Loucy (cell line): ENCODE measurements at regions not wholly inside any gene's neighbourhood (a gene's known extent, or its start where the extent isn't known, plus 50 kb on each side); places are given as distances from the start of the nearest gene placed in this dataset.

Experiments
- H2AFZ ChIP-seq: fragments of 200-600 bp; sonication (generic); 2 replicates; pipeline ENCODE4 v1.6.0; 2016; ENCODE audit warnings: antibody characterized with exemption, mild to moderate bottlenecking, low read length, moderate library complexity
- H3F3A ChIP-seq: fragments of 200-600 bp; 2 replicates; pipeline ENCODE4 v1.6.0; 2016; ENCODE audit warnings: antibody characterized with exemption, low read depth, mild to moderate bottlenecking
- H3K27me3 ChIP-seq: fragments of 200-600 bp; sonication (generic); 2 replicates; pipeline ENCODE4 v1.6.1; 2014; ENCODE audit warnings: low read length, mild to moderate bottlenecking; ENCODE audit not compliant: insufficient read depth, poor library complexity, severe bottlenecking
- H3K36me3 ChIP-seq: fragments of 200-600 bp; sonication (generic); 2 replicates; pipeline ENCODE4 v1.6.1; 2016; ENCODE audit warnings: low read length; ENCODE audit not compliant: insufficient read depth
- H3K4me1 ChIP-seq: fragments of 200-600 bp; sonication (generic); 2 replicates; pipeline ENCODE4 v1.5.1; 2014; ENCODE audit warnings: low read length, mild to moderate bottlenecking; ENCODE audit not compliant: insufficient read depth, poor library complexity, severe bottlenecking
- H3K4me2 ChIP-seq: fragments of 200-600 bp; sonication (generic); 2 replicates; pipeline ENCODE4 v1.6.0; 2014; ENCODE audit warnings: antibody characterized with exemption, low read length, low read depth, mild to moderate bottlenecking; ENCODE audit not compliant: poor library complexity, severe bottlenecking
- H3K4me3 ChIP-seq: fragments of 200-600 bp; sonication (generic); 2 replicates; pipeline ENCODE4 v1.5.1; 2014; ENCODE audit warnings: low read length, mild to moderate bottlenecking, mixed read lengths; ENCODE audit not compliant: poor library complexity, severe bottlenecking
- H3K79me2 ChIP-seq: fragments of 200-600 bp; sonication (generic); 2 replicates; pipeline ENCODE4 v1.6.1; 2014; ENCODE audit warnings: low read length; ENCODE audit not compliant: insufficient read depth
- H3K9ac ChIP-seq: fragments of 200-600 bp; sonication (generic); 2 replicates; pipeline ENCODE4 v1.6.0; 2014; ENCODE audit warnings: mild to moderate bottlenecking, low read depth, low read length, moderate library complexity; ENCODE audit not compliant: poor library complexity, severe bottlenecking
- H3K9me2 ChIP-seq: fragments of 200-600 bp; sonication (generic); replicated peaks from 2 replicates; pipeline ENCODE4 v1.6.1; 2016; ENCODE audit warnings: low read depth, low read length, mixed read lengths
- H3K9me3 ChIP-seq: fragments of 200-600 bp; sonication (generic); 2 replicates; pipeline ENCODE4 v1.6.1; 2014; ENCODE audit warnings: mild to moderate bottlenecking, antibody characterized with exemption, low read length, low read depth; ENCODE audit not compliant: insufficient read depth
- H4K20me1 ChIP-seq: fragments of 200-600 bp; sonication (generic); 2 replicates; pipeline ENCODE4 v1.6.0; 2014; ENCODE audit warnings: antibody characterized with exemption, low read length, mild to moderate bottlenecking; ENCODE audit not compliant: insufficient read depth, poor library complexity, severe bottlenecking
- EZH2phosphoT487 ChIP-seq: fragments of 200-600 bp; IDR thresholded peaks from 2 replicates; pipeline ENCODE4 v1.6.1; 2018; ENCODE audit warnings: antibody characterized with exemption, mild to moderate bottlenecking, moderate library complexity, borderline replicate concordance
- TF ChIP-seq, protein P1 (sequence below): fragments of 200-600 bp; sonication (generic); conservative IDR thresholded peaks from 2 replicates; pipeline ENCODE4 v1.5.1; 2014; ENCODE audit warnings: mild to moderate bottlenecking, antibody characterized with exemption, low read length

DNA sequence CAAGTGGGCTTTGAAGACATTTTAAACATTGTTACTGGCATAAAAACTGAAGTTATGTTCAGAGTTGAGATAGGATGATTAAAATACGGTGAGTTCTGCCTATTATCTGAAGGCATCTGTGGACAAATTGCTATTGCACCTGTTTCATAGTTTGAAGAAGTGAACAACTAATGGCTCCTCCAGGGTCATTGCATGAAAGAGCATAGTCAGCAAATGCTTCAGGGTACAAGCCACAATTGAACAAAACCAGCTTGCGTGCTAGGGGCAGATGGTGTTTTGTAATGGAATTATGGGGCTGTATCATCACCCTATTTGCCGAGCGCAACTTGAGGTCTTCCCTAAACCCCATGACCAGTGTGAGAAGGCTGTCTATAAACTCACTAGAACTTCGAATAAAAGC lies 369.1 kb downstream of the MTRR start:
- Histone ChIP-seq H3K9ac (no peak overlapping the region), H3K4me3 (no peak overlapping the region), H3K9me2 (no peaks in the 10 kb centered on the region), H4K20me1 (no peaks in the 10 kb centered on the region), H3K27me3 (no peaks in the 10 kb centered on the region), H2AFZ (no peak overlapping the region), H3K36me3 (no peaks in the 10 kb centered on the region), H3K79me2 (no peaks in the 10 kb centered on the region), H3K4me1 (no peaks in the 10 kb centered on the region), H3K4me2 (no peak overlapping the region), H3K9me3 (0 out of 2 replicates have a peak, but pooled peaks cover 2% of the 10 kb centered on the region), H3F3A (no peaks in the 10 kb centered on the region)
- TF ChIP-seq, protein P1, sequence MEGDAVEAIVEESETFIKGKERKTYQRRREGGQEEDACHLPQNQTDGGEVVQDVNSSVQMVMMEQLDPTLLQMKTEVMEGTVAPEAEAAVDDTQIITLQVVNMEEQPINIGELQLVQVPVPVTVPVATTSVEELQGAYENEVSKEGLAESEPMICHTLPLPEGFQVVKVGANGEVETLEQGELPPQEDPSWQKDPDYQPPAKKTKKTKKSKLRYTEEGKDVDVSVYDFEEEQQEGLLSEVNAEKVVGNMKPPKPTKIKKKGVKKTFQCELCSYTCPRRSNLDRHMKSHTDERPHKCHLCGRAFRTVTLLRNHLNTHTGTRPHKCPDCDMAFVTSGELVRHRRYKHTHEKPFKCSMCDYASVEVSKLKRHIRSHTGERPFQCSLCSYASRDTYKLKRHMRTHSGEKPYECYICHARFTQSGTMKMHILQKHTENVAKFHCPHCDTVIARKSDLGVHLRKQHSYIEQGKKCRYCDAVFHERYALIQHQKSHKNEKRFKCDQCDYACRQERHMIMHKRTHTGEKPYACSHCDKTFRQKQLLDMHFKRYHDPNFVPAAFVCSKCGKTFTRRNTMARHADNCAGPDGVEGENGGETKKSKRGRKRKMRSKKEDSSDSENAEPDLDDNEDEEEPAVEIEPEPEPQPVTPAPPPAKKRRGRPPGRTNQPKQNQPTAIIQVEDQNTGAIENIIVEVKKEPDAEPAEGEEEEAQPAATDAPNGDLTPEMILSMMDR: no peak
- TF ChIP-seq EZH2phosphoT487: no peak

DNA sequence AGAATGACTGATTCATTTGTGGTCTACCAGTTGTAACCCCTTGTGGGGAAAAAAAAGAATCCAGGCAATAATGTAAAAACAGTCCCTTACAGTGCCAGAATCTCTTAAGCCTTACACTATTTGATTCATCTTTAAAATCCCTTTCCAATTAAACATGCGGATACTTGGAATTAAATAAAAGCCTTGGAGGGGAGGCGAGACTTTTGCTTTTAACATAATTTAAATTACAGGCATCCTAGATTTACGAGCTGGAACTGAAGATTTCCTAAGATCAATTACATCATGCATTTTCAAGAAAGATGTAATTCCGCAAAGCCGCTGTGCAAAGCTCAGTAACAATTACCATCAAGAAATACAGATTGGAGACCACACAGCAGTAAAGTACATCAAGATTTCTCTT lies 370.2 kb downstream of the MTRR start:
- H3K79me2 ChIP-seq: no peaks in the 10 kb centered on the region
- no peak overlapping the region for H3K4me3 ChIP-seq
- no peak overlapping the region for H2AFZ ChIP-seq
- no peaks in the 10 kb centered on the region for H3K27me3 ChIP-seq
- no peak overlapping the region for H3K4me2 ChIP-seq
- H3K9me3 ChIP-seq: peaks cover 6% of the 10 kb centered on the region; the same call in 1 of the 2 replicates
- TF ChIP-seq, protein P1: no peak
- no peak for TF ChIP-seq EZH2phosphoT487
- no peaks in the 10 kb centered on the region for H3F3A ChIP-seq
- H4K20me1 ChIP-seq: no peaks in the 10 kb centered on the region
- no peaks in the 10 kb centered on the region for H3K4me1 ChIP-seq
- no peak overlapping the region for H3K9ac ChIP-seq
- no peaks in the 10 kb centered on the region for H3K9me2 ChIP-seq
- H3K36me3 ChIP-seq: no peaks in the 10 kb centered on the region

DNA sequence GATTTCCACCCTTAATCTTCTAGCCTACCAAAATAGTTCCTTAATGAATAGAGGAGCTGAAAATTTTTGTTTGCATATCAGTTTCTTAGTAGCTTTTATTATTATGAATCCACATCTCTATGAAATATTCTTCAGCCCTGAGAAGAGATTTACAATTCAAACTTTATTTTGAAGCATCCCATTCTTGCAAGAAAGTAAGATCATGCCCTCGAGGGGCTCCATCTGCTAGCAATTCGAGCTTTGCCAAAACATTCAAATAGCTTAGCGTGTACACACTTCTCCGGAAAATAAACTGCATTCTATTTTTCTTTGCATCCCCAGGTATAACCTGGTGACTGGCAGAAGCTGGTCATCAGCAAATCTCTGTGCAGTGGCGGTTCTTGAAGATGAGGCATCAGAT lies 370.7 kb downstream of the MTRR start:
- TF ChIP-seq, protein P1: no peak
- no peak for TF ChIP-seq EZH2phosphoT487
- Histone ChIP-seq H3K9me3 (peaks cover 6% of the 10 kb centered on the region; the same call in 1 of the 2 replicates), H3K36me3 (no peaks in the 10 kb centered on the region), H3F3A (no peaks in the 10 kb centered on the region), H3K4me3 (no peak overlapping the region), H3K4me2 (no peak overlapping the region), H3K79me2 (no peaks in the 10 kb centered on the region), H3K27me3 (no peaks in the 10 kb centered on the region), H2AFZ (no peak overlapping the region), H4K20me1 (no peaks in the 10 kb centered on the region), H3K9ac (no peak overlapping the region), H3K9me2 (no peaks in the 10 kb centered on the region), H3K4me1 (no peaks in the 10 kb centered on the region)
